ENCODE measurements at regions not wholly inside any gene's neighbourhood (a gene's known extent, or its start where the extent isn't known, plus 50 kb on each side); places are given as distances from the start of the nearest gene placed in this dataset.

DNA sequence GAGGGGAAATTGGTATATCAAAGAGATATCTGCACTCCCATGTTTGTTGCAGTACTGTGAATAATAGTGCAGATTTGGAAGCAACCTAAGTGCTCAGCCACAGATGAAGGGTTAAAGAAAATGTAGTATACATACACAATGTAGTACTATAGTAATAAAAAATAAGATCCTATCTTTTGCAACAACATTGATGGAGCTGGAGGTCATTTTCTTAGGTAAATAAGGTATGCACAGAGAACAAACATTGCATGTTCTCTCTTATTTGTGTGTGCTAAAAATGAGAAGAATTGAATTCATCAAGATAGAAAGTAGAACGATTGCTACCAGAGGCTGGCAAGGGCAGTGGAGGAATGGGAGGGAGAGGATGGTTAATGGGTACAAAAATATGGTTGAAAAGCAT is 117.9 kb upstream of the TRAM1L1 start:
- DNase-seq (ENCODE audit: low read depth in 1 of 2, low spot score in 1 of 2), result no peak
- Histone ChIP-seq H3K4me3 (replicated peaks; ENCODE audit: insufficient read depth, low read length) (no peak overlapping the region), H3K27me3 (ENCODE audit: insufficient read depth, poor library complexity, severe bottlenecking) (no peaks in the 10 kb centered on the region), H3K27ac (replicated peaks) (no peak overlapping the region)
- TF ChIP-seq SPI1 (IDR thresholded peaks at IDR 0.05; ENCODE audit: borderline replicate concordance, low read depth), result no peak
- TF ChIP-seq, protein P1, sequence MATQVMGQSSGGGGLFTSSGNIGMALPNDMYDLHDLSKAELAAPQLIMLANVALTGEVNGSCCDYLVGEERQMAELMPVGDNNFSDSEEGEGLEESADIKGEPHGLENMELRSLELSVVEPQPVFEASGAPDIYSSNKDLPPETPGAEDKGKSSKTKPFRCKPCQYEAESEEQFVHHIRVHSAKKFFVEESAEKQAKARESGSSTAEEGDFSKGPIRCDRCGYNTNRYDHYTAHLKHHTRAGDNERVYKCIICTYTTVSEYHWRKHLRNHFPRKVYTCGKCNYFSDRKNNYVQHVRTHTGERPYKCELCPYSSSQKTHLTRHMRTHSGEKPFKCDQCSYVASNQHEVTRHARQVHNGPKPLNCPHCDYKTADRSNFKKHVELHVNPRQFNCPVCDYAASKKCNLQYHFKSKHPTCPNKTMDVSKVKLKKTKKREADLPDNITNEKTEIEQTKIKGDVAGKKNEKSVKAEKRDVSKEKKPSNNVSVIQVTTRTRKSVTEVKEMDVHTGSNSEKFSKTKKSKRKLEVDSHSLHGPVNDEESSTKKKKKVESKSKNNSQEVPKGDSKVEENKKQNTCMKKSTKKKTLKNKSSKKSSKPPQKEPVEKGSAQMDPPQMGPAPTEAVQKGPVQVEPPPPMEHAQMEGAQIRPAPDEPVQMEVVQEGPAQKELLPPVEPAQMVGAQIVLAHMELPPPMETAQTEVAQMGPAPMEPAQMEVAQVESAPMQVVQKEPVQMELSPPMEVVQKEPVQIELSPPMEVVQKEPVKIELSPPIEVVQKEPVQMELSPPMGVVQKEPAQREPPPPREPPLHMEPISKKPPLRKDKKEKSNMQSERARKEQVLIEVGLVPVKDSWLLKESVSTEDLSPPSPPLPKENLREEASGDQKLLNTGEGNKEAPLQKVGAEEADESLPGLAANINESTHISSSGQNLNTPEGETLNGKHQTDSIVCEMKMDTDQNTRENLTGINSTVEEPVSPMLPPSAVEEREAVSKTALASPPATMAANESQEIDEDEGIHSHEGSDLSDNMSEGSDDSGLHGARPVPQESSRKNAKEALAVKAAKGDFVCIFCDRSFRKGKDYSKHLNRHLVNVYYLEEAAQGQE (IDR thresholded peaks at IDR 0.05; ENCODE audit: insufficient replicate concordance, low read depth), result no peak
- no peak for TF ChIP-seq POLR2AphosphoS5 (IDR thresholded peaks at IDR 0.05; ENCODE audit: low read depth)
- TF ChIP-seq GABPA (IDR thresholded peaks at IDR 0.05; ENCODE audit: low read depth), result no peak
- TF ChIP-seq, protein P2, sequence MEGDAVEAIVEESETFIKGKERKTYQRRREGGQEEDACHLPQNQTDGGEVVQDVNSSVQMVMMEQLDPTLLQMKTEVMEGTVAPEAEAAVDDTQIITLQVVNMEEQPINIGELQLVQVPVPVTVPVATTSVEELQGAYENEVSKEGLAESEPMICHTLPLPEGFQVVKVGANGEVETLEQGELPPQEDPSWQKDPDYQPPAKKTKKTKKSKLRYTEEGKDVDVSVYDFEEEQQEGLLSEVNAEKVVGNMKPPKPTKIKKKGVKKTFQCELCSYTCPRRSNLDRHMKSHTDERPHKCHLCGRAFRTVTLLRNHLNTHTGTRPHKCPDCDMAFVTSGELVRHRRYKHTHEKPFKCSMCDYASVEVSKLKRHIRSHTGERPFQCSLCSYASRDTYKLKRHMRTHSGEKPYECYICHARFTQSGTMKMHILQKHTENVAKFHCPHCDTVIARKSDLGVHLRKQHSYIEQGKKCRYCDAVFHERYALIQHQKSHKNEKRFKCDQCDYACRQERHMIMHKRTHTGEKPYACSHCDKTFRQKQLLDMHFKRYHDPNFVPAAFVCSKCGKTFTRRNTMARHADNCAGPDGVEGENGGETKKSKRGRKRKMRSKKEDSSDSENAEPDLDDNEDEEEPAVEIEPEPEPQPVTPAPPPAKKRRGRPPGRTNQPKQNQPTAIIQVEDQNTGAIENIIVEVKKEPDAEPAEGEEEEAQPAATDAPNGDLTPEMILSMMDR (IDR thresholded peaks at IDR 0.05; ENCODE audit: insufficient read depth, low read length), result no peak

DNA sequence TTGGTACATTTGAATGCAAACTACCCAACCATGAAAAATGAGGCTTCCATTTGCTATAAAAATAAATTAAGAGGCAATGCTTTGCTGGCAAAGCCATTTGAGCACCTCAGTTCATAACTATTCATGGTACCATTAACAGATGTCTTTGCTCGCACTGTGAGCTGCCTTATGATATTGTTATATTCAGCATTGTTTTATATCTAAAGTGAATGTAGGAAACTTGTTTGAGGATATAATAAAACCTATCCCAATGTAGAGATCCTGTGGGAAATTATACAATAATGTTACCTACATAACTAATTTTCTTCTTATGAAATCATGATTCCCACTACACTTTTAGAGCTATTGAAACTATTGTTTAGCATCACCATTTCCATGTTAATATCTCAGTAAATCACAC is 125.2 kb upstream of the TRAM1L1 start:
- H3K27me3 ChIP-seq (ENCODE audit: insufficient read depth, poor library complexity, severe bottlenecking), result no peaks in the 10 kb centered on the region
- H3K4me3 ChIP-seq (replicated peaks; ENCODE audit: insufficient read depth, low read length), result no peak overlapping the region
- H3K27ac ChIP-seq (replicated peaks), result no peak overlapping the region
- TF ChIP-seq GABPA (IDR thresholded peaks at IDR 0.05; ENCODE audit: low read depth), result no peak
- TF ChIP-seq SPI1 (IDR thresholded peaks at IDR 0.05; ENCODE audit: borderline replicate concordance, low read depth), result no peak
- no peak for TF ChIP-seq POLR2AphosphoS5 (IDR thresholded peaks at IDR 0.05; ENCODE audit: low read depth)
- TF ChIP-seq, protein P2 (IDR thresholded peaks at IDR 0.05; ENCODE audit: insufficient read depth, low read length), result no peak
- TF ChIP-seq, protein P1 (IDR thresholded peaks at IDR 0.05; ENCODE audit: insufficient replicate concordance, low read depth), result no peak
- no peak for DNase-seq (ENCODE audit: low read depth in 1 of 2, low spot score in 1 of 2)

DNA sequence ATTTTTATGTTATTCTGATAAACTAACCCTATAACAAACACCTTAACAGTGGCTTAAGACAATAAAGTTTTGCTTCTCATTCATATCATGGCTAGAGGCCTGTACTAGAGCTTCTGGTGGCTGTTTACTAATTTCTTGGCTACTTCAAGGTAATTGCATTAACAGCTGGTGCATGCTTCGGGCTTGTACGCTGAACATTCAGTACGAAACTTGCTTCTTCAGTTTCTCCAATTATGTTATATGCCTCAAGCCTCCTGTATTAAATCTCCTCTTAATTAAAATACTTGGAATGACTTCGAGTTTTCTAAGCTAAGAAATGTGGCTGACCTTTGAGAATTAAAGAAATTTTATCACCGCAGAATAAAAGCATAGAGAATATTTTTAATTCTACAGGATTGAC is 138.9 kb upstream of the TRAM1L1 start:
- no peak for TF ChIP-seq SPI1 (IDR thresholded peaks at IDR 0.05; ENCODE audit: borderline replicate concordance, low read depth)
- no peak for TF ChIP-seq GABPA (IDR thresholded peaks at IDR 0.05; ENCODE audit: low read depth)
- TF ChIP-seq, protein P1 (IDR thresholded peaks at IDR 0.05; ENCODE audit: insufficient replicate concordance, low read depth), result no peak
- TF ChIP-seq, protein P2 (IDR thresholded peaks at IDR 0.05; ENCODE audit: insufficient read depth, low read length), result no peak
- TF ChIP-seq POLR2AphosphoS5 (IDR thresholded peaks at IDR 0.05; ENCODE audit: low read depth), result no peak
- H3K27me3 ChIP-seq (ENCODE audit: insufficient read depth, poor library complexity, severe bottlenecking), result no peaks in the 10 kb centered on the region
- H3K4me3 ChIP-seq (replicated peaks; ENCODE audit: insufficient read depth, low read length), result no peak overlapping the region
- DNase-seq (ENCODE audit: low read depth in 1 of 2, low spot score in 1 of 2), result no peak
- H3K27ac ChIP-seq (replicated peaks), result no peak overlapping the region
